HEK293 (cell line): ENCODE measurements at regions not wholly inside any gene's neighbourhood (a gene's known extent, or its start where the extent isn't known, plus 50 kb on each side); places are given as distances from the start of the nearest gene placed in this dataset.

Source experiments
- CTCF ChIA-PET: fragments of 350-600 bp; formaldehyde crosslinking; extraction: SDS; loops from one replicate; lab custom pipeline; 2021; ENCODE audit warnings: antibody characterized with exemption; lab: Yijun Ruan, JAX
- POLR2A ChIA-PET: fragments of 300-600 bp; formaldehyde crosslinking; extraction: SDS; loops from one replicate; lab custom pipeline; 2020; ENCODE audit warnings: antibody characterized with exemption, inconsistent platforms; lab: Yijun Ruan, JAX
- H3K27ac ChIP-seq: fragments of 200-500 bp; sonication (Bioruptor generic); 2 replicates; pipeline ENCODE4 v1.5.1; 2014; ENCODE audit warnings: low read depth, low read length, control low read depth, inconsistent platforms; ENCODE audit errors: extremely low read depth
- H3K36me3 ChIP-seq, 2 experiments: fragments of 200-500 bp in 1 of 2; sonication (Bioruptor generic) in 1 of 2; 1 replicate in 1 of 2; 2 replicates in 1 of 2; pipeline ENCODE4 v1.5.1; 2014 to 2017; ENCODE audit warnings: inconsistent platforms in 2 of 2, low read length in 2 of 2; ENCODE audit not compliant: control insufficient read depth in 2 of 2, insufficient read depth in 1 of 2
- H3K4me1 ChIP-seq: fragments of 200-500 bp; sonication (Bioruptor generic); 2 replicates; pipeline ENCODE4 v1.5.1; 2014; ENCODE audit warnings: mild to moderate bottlenecking, low read length, inconsistent platforms; ENCODE audit not compliant: control insufficient read depth, insufficient read depth
- H3K4me3 ChIP-seq: 2 replicates; pipeline ENCODE4 v1.5.1; 2011; ENCODE audit warnings: low read depth, mild to moderate bottlenecking, control low read depth, low read length, moderate library complexity
- H3K9me3 ChIP-seq: fragments of 200-500 bp; sonication (Bioruptor generic); 2 replicates; pipeline ENCODE4 v1.5.1; 2014; ENCODE audit warnings: low read depth, low read length, inconsistent platforms; ENCODE audit not compliant: control insufficient read depth, insufficient read depth
- GLI2 ChIP-seq: fragments of 450-650 bp; formaldehyde crosslinking; IDR thresholded peaks from 2 replicates; pipeline ENCODE4; 2017; ENCODE audit warnings: missing biosample characterization, missing genetic modification characterization, low read depth, borderline replicate concordance
- REPIN1 ChIP-seq: fragments of 450-650 bp; formaldehyde crosslinking; IDR thresholded peaks from 2 replicates; pipeline ENCODE4 v1.5.1; 2017; ENCODE audit warnings: missing biosample characterization, missing genetic modification characterization, low read depth
- YY1 ChIP-seq: fragments of 450-650 bp; formaldehyde crosslinking; IDR thresholded peaks from 2 replicates; pipeline ENCODE4 v1.5.1; 2018; ENCODE audit warnings: missing biosample characterization, missing genetic modification characterization
- ZNF311 ChIP-seq: fragments of 450-650 bp; formaldehyde crosslinking; IDR thresholded peaks from 2 replicates; pipeline ENCODE4 v1.5.1; 2017; ENCODE audit warnings: missing biosample characterization, missing genetic modification characterization, borderline replicate concordance
- ZNF324 ChIP-seq: fragments of 450-650 bp; formaldehyde crosslinking; IDR thresholded peaks from 2 replicates; pipeline ENCODE4 v1.5.1; 2016; ENCODE audit warnings: missing biosample characterization, missing genetic modification characterization
- ZNF354C ChIP-seq: fragments of 450-650 bp; formaldehyde crosslinking; IDR thresholded peaks from 2 replicates; pipeline ENCODE4 v1.5.1; 2016; ENCODE audit warnings: missing biosample characterization, missing genetic modification characterization, low read depth, borderline replicate concordance
- ZNF521 ChIP-seq: fragments of 450-650 bp; formaldehyde crosslinking; IDR thresholded peaks from 2 replicates; pipeline ENCODE4 v1.5.1; 2017; ENCODE audit warnings: missing biosample characterization, mild to moderate bottlenecking, missing genetic modification characterization
- ZNF629 ChIP-seq: fragments of 450-650 bp; formaldehyde crosslinking; IDR thresholded peaks from 2 replicates; pipeline ENCODE4 v1.5.1; 2017; ENCODE audit warnings: missing biosample characterization, missing genetic modification characterization
- ZNF670 ChIP-seq: fragments of 450-650 bp; formaldehyde crosslinking; IDR thresholded peaks from 2 replicates; pipeline ENCODE4 v1.5.1; 2016; ENCODE audit warnings: missing biosample characterization, missing genetic modification characterization, low read depth
- ZNF777 ChIP-seq: fragments of 450-650 bp; formaldehyde crosslinking; IDR thresholded peaks from 2 replicates; pipeline ENCODE4 v1.5.1; 2017; ENCODE audit warnings: missing biosample characterization, missing genetic modification characterization, borderline replicate concordance
- ZNF785 ChIP-seq: fragments of 450-650 bp; formaldehyde crosslinking; IDR thresholded peaks from 2 replicates; pipeline ENCODE4 v1.5.1; 2016; ENCODE audit warnings: missing biosample characterization, missing genetic modification characterization
- TF ChIP-seq, protein P1 (sequence below): fragments of 450-650 bp; formaldehyde crosslinking; IDR thresholded peaks from 2 replicates; pipeline ENCODE4 v1.5.1; 2016; ENCODE audit warnings: missing biosample characterization, missing genetic modification characterization, borderline replicate concordance
- TF ChIP-seq, protein P2 (sequence below): fragments of 450-650 bp; formaldehyde crosslinking; IDR thresholded peaks from 2 replicates; pipeline ENCODE4 v1.5.1; 2016; ENCODE audit warnings: missing biosample characterization, missing genetic modification characterization
- TF ChIP-seq, protein P3 (sequence below): fragments of 450-650 bp; IDR thresholded peaks from 2 replicates; pipeline ENCODE4 v1.5.1; 2018; ENCODE audit warnings: missing biosample characterization, mild to moderate bottlenecking, missing genetic modification characterization
- TF ChIP-seq, protein P4 (sequence below): fragments of 450-650 bp; formaldehyde crosslinking; IDR thresholded peaks from 2 replicates; pipeline ENCODE4 v1.5.1; 2017; ENCODE audit warnings: missing biosample characterization, missing genetic modification characterization
- TF ChIP-seq, protein P5 (sequence below): fragments of 450-650 bp; formaldehyde crosslinking; IDR thresholded peaks from 2 replicates; pipeline ENCODE4 v1.5.1; 2016; ENCODE audit warnings: missing biosample characterization, missing genetic modification characterization
- TF ChIP-seq, protein P6 (sequence below): fragments of 450-650 bp; formaldehyde crosslinking; IDR thresholded peaks from 2 replicates; pipeline ENCODE4 v1.5.1; 2016; ENCODE audit warnings: missing biosample characterization, missing genetic modification characterization
- TF ChIP-seq, protein P7 (sequence below): fragments of 450-650 bp; IDR thresholded peaks from 2 replicates; pipeline ENCODE4 v1.5.1; 2018; ENCODE audit warnings: missing biosample characterization, missing genetic modification characterization

DNA sequence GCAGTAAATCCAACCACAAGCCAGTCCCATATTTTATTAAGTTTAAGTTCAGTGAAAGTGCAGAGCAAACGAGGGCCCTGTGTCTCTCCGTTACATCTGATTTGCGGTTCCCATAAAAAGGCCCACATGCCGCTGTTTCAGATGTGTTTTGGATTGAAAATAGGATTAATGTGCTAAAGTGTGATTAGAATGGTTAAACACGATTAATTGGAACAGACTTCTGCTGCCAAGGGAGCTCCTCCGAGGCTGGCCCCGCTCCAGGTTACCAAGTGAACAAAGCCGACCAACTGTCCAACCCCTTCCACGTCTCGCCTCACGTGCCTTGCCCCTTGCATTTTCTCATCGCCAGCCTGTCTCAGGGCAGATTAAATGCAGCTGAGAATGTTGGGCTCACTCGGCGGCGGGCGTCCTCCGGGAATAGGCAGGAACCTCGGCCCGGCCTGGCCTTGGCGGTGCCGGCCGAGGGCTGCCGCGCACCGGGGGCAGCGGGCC lies 166.5 kb upstream of the GSC start:
- no peaks in the 10 kb centered on the region for H3K9me3 ChIP-seq
- H3K4me3 ChIP-seq, result no peak overlapping the region
- no peaks in the 10 kb centered on the region for H3K36me3 ChIP-seq
- H3K4me1 ChIP-seq, result no peaks in the 10 kb centered on the region
- TF ChIP-seq ZNF629 (tag by site-specific recombination) (no peak), ZNF324 (tag by site-specific recombination) (no peak), ZNF777 (no peak), ZNF354C (tag by site-specific recombination) (no peak), ZNF311 (tag by site-specific recombination) (no peak), ZNF785 (tag by site-specific recombination) (no peak), REPIN1 (tag by site-specific recombination) (no peak), YY1 (tag by site-specific recombination) (no peak), GLI2 (tag by site-specific recombination) (no peak), ZNF670 (tag by site-specific recombination) (no peak), ZNF521 (tag by site-specific recombination) (no peak)
- TF ChIP-seq, protein P1, sequence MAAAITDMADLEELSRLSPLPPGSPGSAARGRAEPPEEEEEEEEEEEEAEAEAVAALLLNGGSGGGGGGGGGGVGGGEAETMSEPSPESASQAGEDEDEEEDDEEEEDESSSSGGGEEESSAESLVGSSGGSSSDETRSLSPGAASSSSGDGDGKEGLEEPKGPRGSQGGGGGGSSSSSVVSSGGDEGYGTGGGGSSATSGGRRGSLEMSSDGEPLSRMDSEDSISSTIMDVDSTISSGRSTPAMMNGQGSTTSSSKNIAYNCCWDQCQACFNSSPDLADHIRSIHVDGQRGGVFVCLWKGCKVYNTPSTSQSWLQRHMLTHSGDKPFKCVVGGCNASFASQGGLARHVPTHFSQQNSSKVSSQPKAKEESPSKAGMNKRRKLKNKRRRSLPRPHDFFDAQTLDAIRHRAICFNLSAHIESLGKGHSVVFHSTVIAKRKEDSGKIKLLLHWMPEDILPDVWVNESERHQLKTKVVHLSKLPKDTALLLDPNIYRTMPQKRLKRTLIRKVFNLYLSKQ (tag by site-specific recombination), result no peak
- TF ChIP-seq, protein P2, sequence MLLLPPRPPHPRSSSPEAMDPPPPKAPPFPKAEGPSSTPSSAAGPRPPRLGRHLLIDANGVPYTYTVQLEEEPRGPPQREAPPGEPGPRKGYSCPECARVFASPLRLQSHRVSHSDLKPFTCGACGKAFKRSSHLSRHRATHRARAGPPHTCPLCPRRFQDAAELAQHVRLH (tag by site-specific recombination), result no peak
- TF ChIP-seq, protein P3, sequence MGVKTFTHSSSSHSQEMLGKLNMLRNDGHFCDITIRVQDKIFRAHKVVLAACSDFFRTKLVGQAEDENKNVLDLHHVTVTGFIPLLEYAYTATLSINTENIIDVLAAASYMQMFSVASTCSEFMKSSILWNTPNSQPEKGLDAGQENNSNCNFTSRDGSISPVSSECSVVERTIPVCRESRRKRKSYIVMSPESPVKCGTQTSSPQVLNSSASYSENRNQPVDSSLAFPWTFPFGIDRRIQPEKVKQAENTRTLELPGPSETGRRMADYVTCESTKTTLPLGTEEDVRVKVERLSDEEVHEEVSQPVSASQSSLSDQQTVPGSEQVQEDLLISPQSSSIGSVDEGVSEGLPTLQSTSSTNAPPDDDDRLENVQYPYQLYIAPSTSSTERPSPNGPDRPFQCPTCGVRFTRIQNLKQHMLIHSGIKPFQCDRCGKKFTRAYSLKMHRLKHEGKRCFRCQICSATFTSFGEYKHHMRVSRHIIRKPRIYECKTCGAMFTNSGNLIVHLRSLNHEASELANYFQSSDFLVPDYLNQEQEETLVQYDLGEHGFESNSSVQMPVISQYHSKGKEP (tag by site-specific recombination), result no peak
- TF ChIP-seq, protein P4, sequence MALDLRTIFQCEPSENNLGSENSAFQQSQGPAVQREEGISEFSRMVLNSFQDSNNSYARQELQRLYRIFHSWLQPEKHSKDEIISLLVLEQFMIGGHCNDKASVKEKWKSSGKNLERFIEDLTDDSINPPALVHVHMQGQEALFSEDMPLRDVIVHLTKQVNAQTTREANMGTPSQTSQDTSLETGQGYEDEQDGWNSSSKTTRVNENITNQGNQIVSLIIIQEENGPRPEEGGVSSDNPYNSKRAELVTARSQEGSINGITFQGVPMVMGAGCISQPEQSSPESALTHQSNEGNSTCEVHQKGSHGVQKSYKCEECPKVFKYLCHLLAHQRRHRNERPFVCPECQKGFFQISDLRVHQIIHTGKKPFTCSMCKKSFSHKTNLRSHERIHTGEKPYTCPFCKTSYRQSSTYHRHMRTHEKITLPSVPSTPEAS (tag by site-specific recombination), result no peak
- TF ChIP-seq, protein P5, sequence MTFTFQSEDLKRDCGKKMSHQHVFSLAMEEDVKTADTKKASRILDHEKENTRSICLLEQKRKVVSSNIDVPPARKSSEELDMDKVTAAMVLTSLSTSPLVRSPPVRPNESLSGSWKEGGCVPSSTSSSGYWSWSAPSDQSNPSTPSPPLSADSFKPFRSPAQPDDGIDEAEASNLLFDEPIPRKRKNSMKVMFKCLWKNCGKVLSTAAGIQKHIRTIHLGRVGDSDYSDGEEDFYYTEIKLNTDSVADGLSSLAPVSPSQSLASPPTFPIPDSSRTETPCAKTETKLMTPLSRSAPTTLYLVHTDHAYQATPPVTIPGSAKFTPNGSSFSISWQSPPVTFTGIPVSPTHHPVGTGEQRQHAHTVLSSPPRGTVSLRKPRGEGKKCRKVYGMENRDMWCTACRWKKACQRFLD, result no peak
- TF ChIP-seq, protein P6, sequence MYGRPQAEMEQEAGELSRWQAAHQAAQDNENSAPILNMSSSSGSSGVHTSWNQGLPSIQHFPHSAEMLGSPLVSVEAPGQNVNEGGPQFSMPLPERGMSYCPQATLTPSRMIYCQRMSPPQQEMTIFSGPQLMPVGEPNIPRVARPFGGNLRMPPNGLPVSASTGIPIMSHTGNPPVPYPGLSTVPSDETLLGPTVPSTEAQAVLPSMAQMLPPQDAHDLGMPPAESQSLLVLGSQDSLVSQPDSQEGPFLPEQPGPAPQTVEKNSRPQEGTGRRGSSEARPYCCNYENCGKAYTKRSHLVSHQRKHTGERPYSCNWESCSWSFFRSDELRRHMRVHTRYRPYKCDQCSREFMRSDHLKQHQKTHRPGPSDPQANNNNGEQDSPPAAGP (tag by site-specific recombination), result no peak
- TF ChIP-seq, protein P7, sequence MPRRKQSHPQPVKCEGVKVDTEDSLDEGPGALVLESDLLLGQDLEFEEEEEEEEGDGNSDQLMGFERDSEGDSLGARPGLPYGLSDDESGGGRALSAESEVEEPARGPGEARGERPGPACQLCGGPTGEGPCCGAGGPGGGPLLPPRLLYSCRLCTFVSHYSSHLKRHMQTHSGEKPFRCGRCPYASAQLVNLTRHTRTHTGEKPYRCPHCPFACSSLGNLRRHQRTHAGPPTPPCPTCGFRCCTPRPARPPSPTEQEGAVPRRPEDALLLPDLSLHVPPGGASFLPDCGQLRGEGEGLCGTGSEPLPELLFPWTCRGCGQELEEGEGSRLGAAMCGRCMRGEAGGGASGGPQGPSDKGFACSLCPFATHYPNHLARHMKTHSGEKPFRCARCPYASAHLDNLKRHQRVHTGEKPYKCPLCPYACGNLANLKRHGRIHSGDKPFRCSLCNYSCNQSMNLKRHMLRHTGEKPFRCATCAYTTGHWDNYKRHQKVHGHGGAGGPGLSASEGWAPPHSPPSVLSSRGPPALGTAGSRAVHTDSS (tag by site-specific recombination), result no peak
- POLR2A ChIA-PET, result no interaction called here
- H3K27ac ChIP-seq, result no peak overlapping the region
- CTCF ChIA-PET, result no interaction called here
